HG02938 (cell line): ENCODE measurements at regions not wholly inside any gene's neighbourhood (a gene's known extent, or its start where the extent isn't known, plus 50 kb on each side); places are given as distances from the start of the nearest gene placed in this dataset.

ENCODE experiments used
- ATAC-seq: cut with Tn5 transposase; IDR thresholded peaks from one replicate; pipeline ENCODE4 v1.9.1; 2021; ENCODE audit warnings: mild to moderate bottlenecking, moderate library complexity; ENCODE audit not compliant: unreplicated experiment

- ATAC-seq: no peak
These were observed 88.5 kb upstream of the COL5A2 start for GRCh38 chr2:189267925-189268579.

- ATAC-seq: no peak
These were observed 89.2 kb upstream of the COL5A2 start for GRCh38 chr2:189268763-189269162.

GRCh38 chr2:189273734-189274133 lies 94.2 kb upstream of the COL5A2 start:
- ATAC-seq: no peak

GRCh38 chr2:189274361-189274760 lies 94.8 kb upstream of the COL5A2 start:
- no peak for ATAC-seq

- no peak for ATAC-seq
These were observed 96.7 kb upstream of the COL5A2 start for GRCh38 chr2:189276277-189276676.

GRCh38 chr2:189281201-189281600 lies 101.6 kb upstream of the COL5A2 start:
- ATAC-seq: no peak

GRCh38 chr2:189285349-189285748 lies 105.8 kb upstream of the COL5A2 start:
- no peak for ATAC-seq

GRCh38 chr2:189285962-189286645 lies 106.5 kb upstream of the COL5A2 start:
- no peak for ATAC-seq

GRCh38 chr2:189287363-189287762 lies 107.8 kb upstream of the COL5A2 start:
- ATAC-seq: no peak

- peak; percentile 75 for ATAC-seq
These were observed 108.5 kb upstream of the COL5A2 start for GRCh38 chr2:189287982-189288521.

- no peak for ATAC-seq
These were observed 111.9 kb upstream of the COL5A2 start for GRCh38 chr2:189291460-189291859.

GRCh38 chr2:189293164-189293563 lies 113.6 kb upstream of the COL5A2 start:
- ATAC-seq: no peak

- ATAC-seq: no peak
These were observed 117.9 kb upstream of the COL5A2 start for GRCh38 chr2:189297446-189297845.

GRCh38 chr2:189298038-189298437 lies 118.5 kb upstream of the COL5A2 start:
- ATAC-seq: no peak

GRCh38 chr2:189298481-189298880 lies 118.9 kb upstream of the COL5A2 start:
- ATAC-seq: no peak

GRCh38 chr2:189299974-189300373 lies 120.4 kb upstream of the COL5A2 start:
- no peak for ATAC-seq

GRCh38 chr2:189300916-189301315 lies 121.4 kb upstream of the COL5A2 start:
- no peak for ATAC-seq

GRCh38 chr2:189302274-189302948 lies 122.8 kb upstream of the COL5A2 start:
- ATAC-seq: no peak

GRCh38 chr2:189304360-189304759 lies 124.8 kb upstream of the COL5A2 start:
- ATAC-seq: no peak

- no peak for ATAC-seq
These were observed 125.9 kb upstream of the COL5A2 start for GRCh38 chr2:189305291-189305943.

GRCh38 chr2:189306525-189306924 lies 127.0 kb upstream of the COL5A2 start:
- ATAC-seq: no peak
